ENCODE measurements at regions not wholly inside any gene's neighbourhood (a gene's known extent, or its start where the extent isn't known, plus 50 kb on each side); places are given as distances from the start of the nearest gene placed in this dataset.

DNA sequence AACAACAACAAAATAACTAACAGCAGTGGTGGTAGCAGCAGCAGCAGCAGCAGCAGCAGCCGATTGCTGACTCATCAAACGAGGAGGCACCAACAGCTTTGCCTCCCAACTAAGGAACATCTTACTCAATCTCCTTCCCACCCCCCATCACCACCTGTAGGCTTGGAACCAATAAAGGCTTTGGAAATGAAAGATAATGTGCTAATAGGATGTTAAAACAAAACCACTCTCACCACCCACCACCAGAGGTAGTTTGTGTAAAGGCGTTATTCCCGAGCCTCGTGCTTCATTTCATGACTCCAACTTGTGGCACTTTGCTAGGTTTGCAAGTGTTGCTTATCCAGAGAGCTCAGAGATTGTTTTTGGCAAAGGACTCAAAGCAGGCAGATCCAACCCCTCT is 346.5 kb downstream of the CD83 start:
- peaks cover 5% of the 10 kb centered on the region for H3K4me1 Mint-ChIP-seq (ENCODE audit: low read depth)
- no peak overlapping the region for H3K4me3 Mint-ChIP-seq
- H3K27me3 Mint-ChIP-seq: peaks cover 2% of the 10 kb centered on the region
- no peaks in the 10 kb centered on the region for H3K36me3 Mint-ChIP-seq (ENCODE audit: low read depth)
- DNase-seq (no peak), ATAC-seq (no peak)
- CTCF ChIA-PET: no interaction called here
- TF ChIP-seq, protein P1, sequence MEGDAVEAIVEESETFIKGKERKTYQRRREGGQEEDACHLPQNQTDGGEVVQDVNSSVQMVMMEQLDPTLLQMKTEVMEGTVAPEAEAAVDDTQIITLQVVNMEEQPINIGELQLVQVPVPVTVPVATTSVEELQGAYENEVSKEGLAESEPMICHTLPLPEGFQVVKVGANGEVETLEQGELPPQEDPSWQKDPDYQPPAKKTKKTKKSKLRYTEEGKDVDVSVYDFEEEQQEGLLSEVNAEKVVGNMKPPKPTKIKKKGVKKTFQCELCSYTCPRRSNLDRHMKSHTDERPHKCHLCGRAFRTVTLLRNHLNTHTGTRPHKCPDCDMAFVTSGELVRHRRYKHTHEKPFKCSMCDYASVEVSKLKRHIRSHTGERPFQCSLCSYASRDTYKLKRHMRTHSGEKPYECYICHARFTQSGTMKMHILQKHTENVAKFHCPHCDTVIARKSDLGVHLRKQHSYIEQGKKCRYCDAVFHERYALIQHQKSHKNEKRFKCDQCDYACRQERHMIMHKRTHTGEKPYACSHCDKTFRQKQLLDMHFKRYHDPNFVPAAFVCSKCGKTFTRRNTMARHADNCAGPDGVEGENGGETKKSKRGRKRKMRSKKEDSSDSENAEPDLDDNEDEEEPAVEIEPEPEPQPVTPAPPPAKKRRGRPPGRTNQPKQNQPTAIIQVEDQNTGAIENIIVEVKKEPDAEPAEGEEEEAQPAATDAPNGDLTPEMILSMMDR (IDR thresholded peaks at IDR 0.05): no peak
- H3K9me3 Mint-ChIP-seq: peaks cover 9% of the 10 kb centered on the region
- POLR2A ChIA-PET: no interaction called here
- no peak overlapping the region for H3K27ac Mint-ChIP-seq
- intact Hi-C loops (cut with micrococcal nuclease): no loop called here

DNA sequence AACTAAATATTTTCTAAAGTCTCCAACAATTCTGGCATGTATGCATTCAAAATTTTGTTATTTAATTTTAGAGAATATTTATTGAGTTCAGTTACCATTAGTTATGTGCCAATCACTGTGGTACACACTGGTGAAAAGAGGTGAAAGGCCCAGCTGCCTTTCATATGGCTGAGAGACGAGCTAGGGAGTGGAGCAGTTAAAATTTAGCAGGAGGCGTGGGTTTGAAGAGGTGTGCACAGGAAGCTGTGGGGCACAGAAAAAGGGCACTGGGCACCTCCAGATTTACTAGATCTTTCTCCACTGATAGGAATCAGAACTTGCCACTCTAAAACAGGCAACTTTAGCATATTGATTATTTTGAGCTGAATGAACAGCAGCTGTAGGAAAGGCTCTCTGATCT is 347.1 kb downstream of the CD83 start:
- DNase-seq (no peak), ATAC-seq (no peak)
- Mint-ChIP-seq H3K9me3 (peaks cover 15% of the 10 kb centered on the region), H3K4me1 (ENCODE audit: low read depth) (peaks cover 5% of the 10 kb centered on the region), H3K27me3 (peaks cover 2% of the 10 kb centered on the region), H3K36me3 (ENCODE audit: low read depth) (no peaks in the 10 kb centered on the region), H3K4me3 (no peak overlapping the region), H3K27ac (no peak overlapping the region)
- TF ChIP-seq, protein P1 (IDR thresholded peaks at IDR 0.05): no peak
- ChIA-PET CTCF (no interaction called here), POLR2A (no interaction called here)
- intact Hi-C loops (cut with micrococcal nuclease): no loop called here

DNA sequence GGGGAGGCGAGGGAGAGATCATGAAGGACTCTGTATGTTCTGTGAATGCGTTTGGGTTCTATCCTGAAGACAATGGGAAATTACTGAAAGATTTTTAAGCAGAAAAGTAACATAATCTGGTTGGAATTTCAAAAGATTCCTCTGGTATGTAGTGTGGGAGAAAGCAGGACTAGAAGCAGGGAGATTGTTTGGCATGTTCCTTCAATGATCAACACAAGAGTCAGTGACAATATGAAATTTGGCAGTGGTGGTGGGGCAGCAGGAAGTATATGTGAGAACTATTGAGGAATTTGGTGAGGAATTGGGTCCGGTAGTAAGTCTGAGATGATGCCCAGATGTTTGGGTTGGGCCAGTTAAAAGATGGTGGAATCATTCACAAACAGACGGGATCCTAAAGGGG is 348.7 kb downstream of the CD83 start:
- POLR2A ChIA-PET: no interaction called here
- TF ChIP-seq, protein P1 (IDR thresholded peaks at IDR 0.05): no peak

DNA sequence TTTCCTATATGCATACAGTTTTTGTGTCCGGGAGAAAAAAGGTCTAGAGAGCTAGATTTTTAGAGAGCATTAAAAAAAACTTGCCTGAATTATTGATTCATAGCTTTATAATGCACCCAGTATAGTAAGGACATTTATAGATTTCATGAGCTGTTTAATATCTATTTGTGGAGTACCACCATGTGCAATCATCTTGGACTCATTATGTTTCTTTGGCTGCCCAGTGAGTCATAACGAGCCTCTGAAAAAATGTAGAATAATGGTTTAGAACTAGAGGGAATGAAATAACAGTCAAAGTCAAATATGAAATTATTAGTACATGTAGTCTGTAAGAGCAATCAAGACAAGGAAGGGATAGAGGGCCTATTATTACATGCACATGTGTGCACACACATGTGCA is 350.0 kb downstream of the CD83 start:
- CTCF ChIA-PET: no interaction called here

More for the DNA sequence above, 348.7 kb downstream of the CD83 start:
- H3K4me1 Mint-ChIP-seq (ENCODE audit: low read depth): peaks cover 5% of the 10 kb centered on the region
- H3K9me3 Mint-ChIP-seq: peaks cover 15% of the 10 kb centered on the region
- no peak overlapping the region for H3K27ac Mint-ChIP-seq
- no peaks in the 10 kb centered on the region for H3K36me3 Mint-ChIP-seq (ENCODE audit: low read depth)
- peaks cover 2% of the 10 kb centered on the region for H3K27me3 Mint-ChIP-seq
- ATAC-seq (no peak), DNase-seq (no peak)
- intact Hi-C loops (cut with micrococcal nuclease): no loop called here
- CTCF ChIA-PET: no interaction called here
- no peak overlapping the region for H3K4me3 Mint-ChIP-seq

DNA sequence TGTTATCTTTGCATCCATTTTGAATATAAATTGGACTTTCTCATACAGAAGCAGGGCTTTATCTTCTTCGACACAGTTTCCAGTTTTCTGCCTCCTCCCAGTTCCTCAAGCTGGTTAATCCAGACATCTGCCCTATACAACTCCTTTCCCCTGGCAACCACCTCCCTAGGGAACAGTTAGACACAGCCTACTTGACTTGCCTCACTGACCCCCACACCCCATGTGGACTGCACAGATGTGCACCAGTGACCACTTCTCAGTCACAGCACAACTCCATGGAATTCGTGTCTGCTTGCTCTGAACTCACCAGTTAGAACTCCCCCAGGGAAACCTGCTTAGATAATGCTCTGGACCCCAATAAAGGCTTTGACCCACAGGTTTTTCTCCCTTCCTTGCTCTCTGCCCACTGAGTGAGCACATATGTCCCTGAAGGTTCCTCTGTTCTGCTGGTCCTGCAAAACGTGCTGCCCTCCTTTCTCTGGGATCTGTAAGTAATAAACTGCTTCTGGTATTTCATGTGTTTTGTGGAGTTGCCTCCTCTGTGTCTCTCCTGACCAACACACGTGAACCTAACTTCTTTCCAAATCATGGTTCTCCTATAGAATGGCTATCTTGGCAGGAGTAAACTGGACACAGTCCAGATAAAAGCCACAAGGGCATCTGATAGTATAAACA is 351.2 kb downstream of the CD83 start:
- Mint-ChIP-seq H3K4me3 (no peak overlapping the region), H3K4me1 (ENCODE audit: low read depth) (peaks cover 5% of the 10 kb centered on the region), H3K27me3 (no peaks in the 10 kb centered on the region), H3K27ac (no peak overlapping the region), H3K9me3 (peaks cover 13% of the 10 kb centered on the region), H3K36me3 (ENCODE audit: low read depth) (no peaks in the 10 kb centered on the region)
- DNase-seq (no peak), ATAC-seq (no peak)
- POLR2A ChIA-PET: no interaction called here
- CTCF ChIA-PET: no interaction called here
- TF ChIP-seq, protein P1 (IDR thresholded peaks at IDR 0.05): no peak
- intact Hi-C loops (cut with micrococcal nuclease): no loop called here

More for the DNA sequence above, 350.0 kb downstream of the CD83 start:
- POLR2A ChIA-PET: interaction anchor here (1.2 kb wide), 1 partner anchor 15 kb away, joined by 3 read pairs; no protein-coding TSS in a partner anchor
- intact Hi-C loops (cut with micrococcal nuclease): no loop called here
- ATAC-seq: no peak
- H3K4me1 Mint-ChIP-seq (ENCODE audit: low read depth): peaks cover 5% of the 10 kb centered on the region
- H3K9me3 Mint-ChIP-seq: peaks cover 13% of the 10 kb centered on the region
- H3K27me3 Mint-ChIP-seq: no peaks in the 10 kb centered on the region
- H3K36me3 Mint-ChIP-seq (ENCODE audit: low read depth): no peaks in the 10 kb centered on the region
- DNase-seq: no peak
- TF ChIP-seq, protein P1 (IDR thresholded peaks at IDR 0.05): no peak
- no peak overlapping the region for H3K27ac Mint-ChIP-seq
- H3K4me3 Mint-ChIP-seq: no peak overlapping the region
